ENCODE measurements at regions not wholly inside any gene's neighbourhood (a gene's known extent, or its start where the extent isn't known, plus 50 kb on each side); places are given as distances from the start of the nearest gene placed in this dataset.
"Not testable (repeated sequence)": the region's sequence is repeated elsewhere in the genome, so short reads cannot be mapped to it uniquely, and the experiment has no call there.

DNA sequence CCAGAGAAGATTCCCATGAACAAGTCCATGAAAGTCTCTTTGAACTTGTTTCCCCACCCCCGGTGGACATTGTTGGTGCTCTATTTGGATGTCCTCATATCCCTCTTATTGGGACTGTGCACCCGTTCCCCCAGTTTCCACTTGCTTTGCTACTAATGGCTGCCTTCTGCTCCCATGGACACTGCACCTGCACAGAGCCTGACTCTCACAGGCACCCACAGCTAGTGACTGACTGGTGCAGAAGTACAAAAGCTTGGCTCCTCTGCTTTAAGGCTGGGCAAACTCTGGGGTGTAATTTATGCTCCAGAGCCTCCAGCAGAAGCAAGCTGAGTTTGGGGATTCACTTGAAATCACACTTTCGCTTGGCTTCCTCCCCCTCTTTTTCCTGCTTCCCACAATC, 239.9 kb upstream of the BTBD3 start:
- no peak for DNase-seq (ENCODE audit: low read depth)

- DNase-seq (ENCODE audit: low read depth), result no peak
These were observed 235.4 kb upstream of the BTBD3 start for GRCh38 chr20:11682285-11682684.

- DNase-seq (ENCODE audit: low read depth), result no peak
These were observed 231.5 kb upstream of the BTBD3 start for GRCh38 chr20:11686195-11686594.

- no peak for DNase-seq (ENCODE audit: low read depth)
These were observed 230.7 kb upstream of the BTBD3 start for GRCh38 chr20:11686820-11687543.

GRCh38 chr20:11687546-11688292, 230.0 kb upstream of the BTBD3 start:
- DNase-seq (ENCODE audit: low read depth), result no peak

DNA sequence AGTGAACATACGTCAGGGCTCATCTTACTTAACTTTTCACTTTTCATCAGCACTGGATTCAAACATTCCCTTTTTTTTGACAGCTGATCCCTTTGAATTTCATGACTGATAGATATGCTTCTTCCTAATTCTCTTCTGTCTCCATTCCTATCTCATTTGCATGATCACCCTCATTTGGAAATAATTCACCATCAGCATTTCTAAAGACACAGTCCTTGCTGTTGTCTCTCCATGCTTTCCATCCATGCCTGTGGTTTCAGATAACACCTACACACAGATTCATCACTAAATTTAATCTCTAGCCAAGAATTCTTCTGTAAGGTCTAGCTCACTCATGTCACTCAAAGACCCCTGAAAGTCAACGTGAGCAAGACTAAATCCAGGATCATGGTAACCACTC, 228.4 kb upstream of the BTBD3 start:
- DNase-seq (ENCODE audit: low read depth), result no peak

DNA sequence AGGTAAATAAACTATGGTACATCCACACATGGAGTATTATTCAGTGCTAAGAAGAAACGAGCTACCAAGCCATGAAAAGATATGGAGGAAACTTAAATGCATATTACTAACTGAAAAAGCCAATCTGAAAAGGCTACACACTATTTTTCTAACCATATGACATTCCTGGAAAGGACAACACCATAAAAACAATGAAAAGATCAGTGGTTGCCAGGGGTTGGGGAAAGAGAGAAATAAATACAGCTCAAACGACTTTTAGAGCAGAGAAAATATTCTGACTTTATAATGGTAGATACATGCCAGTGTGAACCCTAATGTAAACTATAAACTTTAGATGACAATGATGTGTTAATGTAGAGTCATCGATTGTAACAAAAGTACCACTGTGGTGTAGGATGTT, 225.9 kb upstream of the BTBD3 start:
- no peak for DNase-seq (ENCODE audit: low read depth)

GRCh38 chr20:11692567-11692966, 225.1 kb upstream of the BTBD3 start:
- DNase-seq (ENCODE audit: low read depth), result no peak

DNA sequence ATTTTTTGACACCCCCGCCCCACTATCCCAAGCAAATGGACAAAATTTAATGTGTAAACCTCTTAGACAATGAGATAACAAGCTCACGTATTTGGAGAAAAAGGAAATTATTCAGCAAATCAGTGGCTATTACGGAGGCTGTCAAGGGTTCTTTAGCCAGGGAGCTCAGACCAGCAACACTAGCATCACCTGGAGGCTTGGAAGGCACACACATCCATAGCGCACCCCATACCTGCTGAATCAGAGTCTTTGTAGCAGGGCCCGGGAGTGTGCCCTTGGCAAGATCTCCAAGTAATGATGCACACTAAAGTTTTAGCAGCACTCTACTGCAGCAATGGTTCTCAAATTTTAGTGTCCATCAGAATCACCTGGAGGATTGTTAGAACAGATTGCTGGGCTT, 223.2 kb upstream of the BTBD3 start:
- DNase-seq (ENCODE audit: low read depth), result no peak

DNA sequence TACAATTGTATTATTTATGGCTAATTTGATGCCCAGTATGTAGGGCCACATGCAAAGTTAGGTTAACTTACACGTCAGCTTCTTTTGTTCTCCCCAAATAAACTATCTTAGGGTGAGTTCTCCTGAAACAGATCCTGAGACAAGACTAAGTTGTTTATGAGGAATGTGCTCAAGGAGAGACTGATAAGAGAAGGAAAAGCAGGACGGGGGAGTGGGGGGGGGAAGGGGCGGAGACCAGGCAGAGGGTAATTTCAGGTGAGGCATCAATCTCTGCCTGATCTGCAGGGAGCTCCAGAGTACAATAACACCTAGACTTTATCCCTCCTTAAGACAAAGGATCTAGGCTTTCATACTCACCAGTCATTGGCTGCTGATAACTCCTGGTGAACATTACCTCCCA, 220.6 kb upstream of the BTBD3 start:
- no peak for DNase-seq (ENCODE audit: low read depth)

DNA sequence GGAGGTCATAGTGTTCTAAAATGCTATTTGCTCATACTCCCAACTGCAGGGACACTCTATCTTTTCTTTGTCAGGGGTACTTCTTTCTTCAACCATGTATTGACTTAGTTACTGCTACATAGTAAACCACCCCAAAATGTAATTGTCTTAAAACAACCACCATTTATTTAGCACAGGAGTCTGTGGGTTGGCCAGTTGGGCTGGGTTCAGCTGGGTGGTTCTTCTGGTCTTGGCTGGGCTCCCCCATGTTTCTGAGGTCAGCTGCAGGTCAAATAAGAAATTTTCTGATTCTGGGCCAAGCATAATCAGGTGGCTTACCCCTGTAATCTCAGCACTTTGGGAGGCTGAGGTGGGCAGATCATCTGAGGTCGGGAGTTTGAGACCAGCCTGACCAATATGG, 220.0 kb upstream of the BTBD3 start:
- no peak for DNase-seq (ENCODE audit: low read depth)

GRCh38 chr20:11698124-11698523, 219.6 kb upstream of the BTBD3 start:
- no peak for DNase-seq (ENCODE audit: low read depth)

DNA sequence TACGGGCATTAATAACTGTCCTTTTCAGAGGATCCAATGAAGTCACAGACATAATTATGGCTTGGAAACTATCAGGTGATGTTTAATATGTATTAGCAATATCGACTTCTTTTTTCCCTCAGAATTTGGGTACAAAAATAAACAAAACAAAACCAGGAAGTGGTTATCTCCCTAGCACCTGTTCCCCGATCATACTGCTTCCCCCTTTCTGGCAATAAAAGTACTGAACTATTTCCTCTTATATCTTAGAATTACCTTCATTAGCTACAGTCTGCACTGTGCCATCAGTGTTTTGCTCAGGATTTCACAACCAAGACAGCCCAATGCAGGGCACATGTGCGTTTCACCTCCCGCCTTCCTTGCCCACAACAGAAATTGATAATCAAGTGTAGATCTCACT, 216.9 kb upstream of the BTBD3 start:
- DNase-seq (ENCODE audit: low read depth), result no peak

DNA sequence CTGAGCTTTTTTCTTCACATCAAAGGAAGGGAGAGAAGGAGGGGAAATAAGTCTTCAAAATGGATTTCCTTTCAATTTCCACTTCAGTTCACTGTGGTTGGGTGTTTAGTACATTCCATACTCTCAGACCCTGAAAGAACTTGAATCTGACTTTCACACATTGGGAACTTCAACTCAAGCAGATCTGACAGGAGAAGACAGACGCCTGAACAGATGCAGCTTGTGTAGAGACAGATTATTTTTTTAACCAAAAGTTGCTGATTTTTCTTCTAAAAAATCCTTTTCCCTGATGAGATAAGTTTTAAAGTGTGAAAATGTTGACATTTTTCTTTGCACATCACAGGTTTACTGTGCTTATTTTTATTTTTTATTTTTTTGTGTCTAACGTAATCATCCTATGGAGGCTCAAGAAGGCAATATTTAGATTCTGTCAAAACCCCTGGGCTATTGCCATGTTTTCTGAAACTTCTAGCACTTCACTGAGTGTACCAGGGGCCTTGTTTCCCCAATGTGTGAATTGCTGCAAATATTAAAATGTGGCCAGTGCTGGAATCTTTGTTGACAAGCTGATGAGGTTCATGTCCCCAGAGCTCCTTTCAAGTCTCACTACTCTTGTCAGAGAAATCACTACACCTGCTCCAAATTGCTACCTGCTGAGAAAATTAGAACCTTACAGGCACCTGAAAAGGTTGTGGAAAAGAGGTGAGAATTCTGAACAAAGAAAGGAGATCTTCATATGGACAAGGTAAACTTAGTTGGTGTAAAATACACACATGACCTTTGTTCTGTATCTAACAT, 214.8 kb upstream of the BTBD3 start:
- DNase-seq (ENCODE audit: low read depth), result no peak

DNA sequence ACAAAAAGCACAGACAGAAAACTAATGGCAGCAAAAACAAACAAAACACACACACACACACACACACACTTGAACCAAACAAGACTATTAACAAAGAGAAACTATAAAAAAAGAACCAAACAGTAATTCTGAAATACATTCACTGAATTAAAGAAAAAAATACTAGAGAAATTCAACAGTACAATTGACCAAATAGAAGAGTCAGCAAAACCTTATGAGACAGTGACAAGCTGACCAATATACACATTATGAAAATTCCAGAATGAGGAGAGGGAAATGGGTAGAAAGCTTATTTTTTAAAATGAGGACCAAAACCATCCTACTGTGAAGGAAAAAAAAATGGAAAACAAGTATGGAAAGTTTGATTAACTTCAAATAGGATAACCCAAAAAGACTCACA, 212.2 kb upstream of the BTBD3 start:
- no peak for DNase-seq (ENCODE audit: low read depth)

GRCh38 chr20:11708223-11708622, 209.5 kb upstream of the BTBD3 start:
- DNase-seq (ENCODE audit: low read depth), result not testable (repeated sequence)

DNA sequence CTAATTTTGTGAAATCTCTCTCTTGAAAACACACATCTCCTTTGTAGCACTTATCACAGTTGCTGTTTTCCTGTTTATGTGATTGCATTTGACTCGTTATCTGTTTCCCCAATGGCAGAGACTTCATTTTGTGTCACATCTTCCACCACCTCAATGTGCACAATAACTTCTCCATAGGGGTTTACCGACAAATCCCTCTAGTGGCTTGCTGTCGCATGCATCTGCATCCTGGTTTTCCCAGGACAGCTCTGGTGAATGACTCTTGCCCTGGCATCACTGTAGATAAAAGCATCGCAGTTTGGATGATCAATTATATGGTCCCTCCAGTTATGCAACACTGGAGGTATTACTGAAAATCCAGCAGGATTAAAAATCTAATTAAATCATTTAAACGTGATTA, 206.5 kb upstream of the BTBD3 start:
- no peak for DNase-seq (ENCODE audit: low read depth)

DNA sequence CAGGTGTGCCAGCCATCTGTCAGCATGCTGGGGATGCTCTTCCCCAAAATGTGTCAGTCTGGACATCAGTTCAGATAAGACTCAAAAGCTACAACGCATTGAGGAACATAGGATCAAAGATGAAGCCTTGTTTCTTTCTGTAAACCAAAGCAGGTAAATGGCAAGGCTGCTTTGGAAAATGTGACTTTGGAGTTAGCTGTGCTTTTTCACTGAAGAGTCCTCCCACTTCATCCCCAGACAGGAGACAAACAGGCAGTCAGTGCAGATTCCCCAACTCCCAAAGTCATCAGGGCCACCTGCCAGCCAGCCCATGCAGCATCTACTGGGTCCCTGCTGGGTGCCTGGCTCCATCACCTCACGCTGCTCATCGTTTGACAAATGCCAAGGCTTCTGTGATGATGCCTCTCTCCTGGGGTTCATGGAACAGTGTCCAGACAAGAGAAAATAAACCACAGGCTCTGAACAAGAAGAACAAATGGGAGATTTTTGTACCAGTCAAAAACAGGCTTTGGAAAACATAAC, 205.0 kb upstream of the BTBD3 start:
- no peak for DNase-seq (ENCODE audit: low read depth)

DNA sequence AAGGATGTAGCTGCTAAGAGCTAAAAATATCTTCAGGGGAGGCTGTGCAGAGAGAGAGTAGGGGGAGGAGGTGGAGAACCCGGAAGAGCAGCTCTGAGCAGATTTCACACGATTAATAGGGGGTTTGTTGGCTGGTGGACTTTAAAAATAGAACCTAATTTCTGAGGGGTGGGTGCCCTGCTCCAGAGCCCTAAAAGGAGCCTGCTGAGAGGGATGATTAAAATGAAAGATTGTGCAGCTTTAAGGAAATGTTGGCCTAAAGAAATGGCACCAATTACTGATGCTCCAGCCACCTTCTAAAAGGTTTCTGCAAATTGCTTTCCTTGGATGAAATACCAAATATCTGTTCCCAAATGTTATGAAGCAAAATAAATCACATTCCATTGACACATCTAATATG, 202.8 kb upstream of the BTBD3 start:
- DNase-seq (ENCODE audit: low read depth), result no peak

- peak; percentile 32 for DNase-seq (ENCODE audit: low read depth)
These were observed 201.3 kb upstream of the BTBD3 start for GRCh38 chr20:11716239-11716944.

DNA sequence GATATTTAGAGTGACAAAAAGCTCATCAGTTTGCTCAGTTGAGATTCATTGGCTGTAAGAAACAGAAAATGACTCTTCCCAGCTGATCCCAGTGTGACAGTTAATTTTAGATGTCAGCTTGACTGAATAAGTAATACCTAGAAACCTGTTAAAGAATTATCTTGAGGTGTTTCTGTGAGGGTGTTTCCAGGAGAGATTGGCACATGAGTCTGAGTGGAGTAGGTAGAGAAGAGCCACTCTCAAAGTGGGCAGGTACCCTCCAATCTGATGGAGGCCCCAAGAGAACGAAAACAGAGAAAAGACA, 200.8 kb upstream of the BTBD3 start:
- DNase-seq (ENCODE audit: low read depth), result no peak

- no peak for DNase-seq (ENCODE audit: low read depth)
These were observed 200.1 kb upstream of the BTBD3 start for GRCh38 chr20:11717562-11717961.

Data from RPMI7951 (cell line).